ENCODE measurements at regions not wholly inside any gene's neighbourhood (a gene's known extent, or its start where the extent isn't known, plus 50 kb on each side); places are given as distances from the start of the nearest gene placed in this dataset.

- Histone ChIP-seq H3K4me3 (no peak overlapping the region), H3K36me3 (no peaks in the 10 kb centered on the region), H3K9me3 (no peaks in the 10 kb centered on the region), H3K4me1 (no peaks in the 10 kb centered on the region), H3K27ac (no peak overlapping the region), H3K27me3 (no peaks in the 10 kb centered on the region)
- intact Hi-C loops (cut with DNase I; ENCODE audit: low total_unique reads) (no loop called here), in situ Hi-C loops (cut with MboI; ENCODE audit: low sequenced_read_pairs in 4 of 4) (no loop called here)
- no peak for ATAC-seq
- no peak for DNase-seq
- TF ChIP-seq POLR2A (IDR thresholded peaks at IDR 0.05) (no peak), CTCF (IDR thresholded peaks at IDR 0.05 in 4 of 5, conservative IDR thresholded peaks at IDR 0.05 in 1 of 5) (no peak)
Observed at GRCh38 chr4:34202154-34202553, 2042.2 kb downstream of the ARAP2 start.

DNA sequence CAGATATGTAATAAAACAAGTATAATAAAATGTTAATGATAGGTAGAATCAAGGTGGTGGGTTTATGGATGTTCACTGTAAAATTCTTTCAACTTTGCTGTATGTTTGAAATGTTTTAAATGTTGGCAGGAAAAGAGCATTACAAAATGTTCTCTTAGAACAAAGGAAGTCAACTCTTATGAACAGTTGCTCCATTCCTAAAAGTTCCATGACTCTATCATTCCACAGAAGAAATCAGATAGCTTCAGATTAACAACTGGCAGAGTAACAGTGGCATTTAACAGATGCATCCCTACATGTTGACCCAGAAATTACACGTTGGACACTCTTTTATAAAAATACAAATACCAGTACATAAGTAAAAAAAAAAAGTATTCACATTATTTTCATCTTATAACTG lies 2023.7 kb downstream of the ARAP2 start:
- no peaks in the 10 kb centered on the region for H3K4me1 ChIP-seq
- TF ChIP-seq CTCF (IDR thresholded peaks at IDR 0.05 in 4 of 5, conservative IDR thresholded peaks at IDR 0.05 in 1 of 5) (no peak), POLR2A (IDR thresholded peaks at IDR 0.05) (no peak)
- H3K27me3 ChIP-seq = no peaks in the 10 kb centered on the region
- H3K9me3 ChIP-seq = no peaks in the 10 kb centered on the region
- no peak for ATAC-seq
- H3K4me3 ChIP-seq = no peak overlapping the region
- H3K36me3 ChIP-seq = no peaks in the 10 kb centered on the region
- no peak overlapping the region for H3K27ac ChIP-seq
- DNase-seq = no peak
- intact Hi-C loops (cut with DNase I; ENCODE audit: low total_unique reads) (no loop called here), in situ Hi-C loops (cut with MboI; ENCODE audit: low sequenced_read_pairs in 4 of 4) (no loop called here)

DNA sequence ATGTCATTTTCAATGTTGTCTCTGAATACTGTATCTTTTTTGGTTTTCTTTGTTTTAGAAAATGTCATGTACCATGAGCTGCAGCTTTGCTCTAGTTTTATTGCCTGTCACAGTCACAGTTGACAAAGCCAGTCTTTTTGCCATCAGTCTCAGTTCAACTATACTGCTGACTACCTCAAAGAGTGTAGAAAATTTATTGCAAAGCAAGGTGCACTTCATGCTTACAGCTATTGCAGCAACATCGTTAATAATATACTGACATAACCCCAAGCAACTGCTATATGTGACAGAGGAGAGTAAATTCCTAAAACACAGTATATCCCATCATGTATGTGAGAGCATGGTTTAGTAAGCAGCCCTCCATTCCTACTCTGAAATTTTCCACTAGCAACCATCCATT lies 2022.3 kb downstream of the ARAP2 start:
- in situ Hi-C loops (cut with MboI; ENCODE audit: low sequenced_read_pairs in 4 of 4) (no loop called here), intact Hi-C loops (cut with DNase I; ENCODE audit: low total_unique reads) (no loop called here)
- no peak for ATAC-seq

DNA sequence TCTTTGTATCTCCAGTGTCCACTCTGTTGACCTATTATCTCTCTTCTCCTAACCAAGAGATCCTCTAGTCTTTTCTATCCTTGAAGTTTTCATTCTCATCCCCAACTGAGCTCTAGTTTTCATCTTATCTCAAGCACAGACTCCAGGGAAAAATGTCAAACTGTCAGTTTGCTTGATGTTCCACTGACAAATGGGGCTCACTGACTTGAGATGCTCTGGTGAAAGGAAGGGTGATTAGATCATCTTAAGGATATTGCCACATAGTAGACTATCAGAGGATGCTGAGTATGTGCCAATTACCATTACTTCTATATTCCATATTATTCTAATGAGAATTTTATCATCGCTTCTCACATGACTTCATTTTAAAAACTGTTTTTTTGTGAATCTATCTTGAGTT lies 2008.2 kb downstream of the ARAP2 start:
- TF ChIP-seq CTCF (IDR thresholded peaks at IDR 0.05 in 4 of 5, conservative IDR thresholded peaks at IDR 0.05 in 1 of 5) (no peak), POLR2A (IDR thresholded peaks at IDR 0.05) (no peak)
- no peaks in the 10 kb centered on the region for H3K9me3 ChIP-seq
- in situ Hi-C loops (cut with MboI; ENCODE audit: low sequenced_read_pairs in 4 of 4) (no loop called here), intact Hi-C loops (cut with DNase I; ENCODE audit: low total_unique reads) (no loop called here)
- ATAC-seq (no peak), DNase-seq (no peak)
- no peaks in the 10 kb centered on the region for H3K27me3 ChIP-seq
- no peak overlapping the region for H3K27ac ChIP-seq
- no peaks in the 10 kb centered on the region for H3K36me3 ChIP-seq
- H3K4me3 ChIP-seq = no peak overlapping the region
- no peaks in the 10 kb centered on the region for H3K4me1 ChIP-seq

More for the DNA sequence above, 2022.3 kb downstream of the ARAP2 start:
- no peaks in the 10 kb centered on the region for H3K9me3 ChIP-seq
- DNase-seq = no peak
- no peaks in the 10 kb centered on the region for H3K4me1 ChIP-seq
- no peak overlapping the region for H3K4me3 ChIP-seq
- no peaks in the 10 kb centered on the region for H3K27me3 ChIP-seq
- H3K27ac ChIP-seq = no peak overlapping the region
- no peak for TF ChIP-seq CTCF (IDR thresholded peaks at IDR 0.05 in 4 of 5, conservative IDR thresholded peaks at IDR 0.05 in 1 of 5)
- no peaks in the 10 kb centered on the region for H3K36me3 ChIP-seq

GRCh38 chr4:34245276-34245675 lies 1999.0 kb downstream of the ARAP2 start:
- no peak for DNase-seq
- no peaks in the 10 kb centered on the region for H3K27me3 ChIP-seq
- no peak overlapping the region for H3K4me3 ChIP-seq
- ATAC-seq = no peak
- H3K9me3 ChIP-seq = peaks cover 0 to 3% (median 0%) of the 10 kb centered on the region in 3 donors
- H3K4me1 ChIP-seq = no peaks in the 10 kb centered on the region
- in situ Hi-C loops (cut with MboI; ENCODE audit: low sequenced_read_pairs in 4 of 4) = no loop called here
- no peak overlapping the region for H3K27ac ChIP-seq
- intact Hi-C loops (cut with DNase I; ENCODE audit: low total_unique reads) = no loop called here
- no peak for TF ChIP-seq CTCF (IDR thresholded peaks at IDR 0.05 in 4 of 5, conservative IDR thresholded peaks at IDR 0.05 in 1 of 5)
- TF ChIP-seq POLR2A (IDR thresholded peaks at IDR 0.05) = no peak
- H3K36me3 ChIP-seq = no peaks in the 10 kb centered on the region
